ENCODE measurements at regions not wholly inside any gene's neighbourhood (a gene's known extent, or its start where the extent isn't known, plus 50 kb on each side); places are given as distances from the start of the nearest gene placed in this dataset.

GRCh38 chr10:10020945-10021344 lies 996.7 kb upstream of the CELF2 start:
- TF ChIP-seq CTCF (IDR thresholded peaks at IDR 0.05; ENCODE audit: insufficient read depth, low read depth, low read length): no peak
- TF ChIP-seq EZH2 (IDR thresholded peaks at IDR 0.05; ENCODE audit: insufficient read depth, low read length): no peak
